ENCODE measurements at regions not wholly inside any gene's neighbourhood (a gene's known extent, or its start where the extent isn't known, plus 50 kb on each side); places are given as distances from the start of the nearest gene placed in this dataset.

GRCh38 chr10:131569851-131570715 is 258.6 kb upstream of the TCERG1L start:
- Histone ChIP-seq H3K4me2 (no peak overlapping the region), H3K79me2 (no peaks in the 10 kb centered on the region), H4K20me1 (ENCODE audit: insufficient read depth, poor library complexity, severe bottlenecking) (no peaks in the 10 kb centered on the region), H3K36me3 (replicated peaks; ENCODE audit: insufficient read depth, low read depth) (no peaks in the 10 kb centered on the region), H3K27ac (no peak overlapping the region), H3K4me1 (ENCODE audit: insufficient read depth) (no peaks in the 10 kb centered on the region), H2AFZ (no peak overlapping the region), H3K9me2 (replicated peaks; ENCODE audit: insufficient read depth) (no peaks in the 10 kb centered on the region), H3K9me3 (ENCODE audit: low read depth) (no peaks in the 10 kb centered on the region), H3K27me3 (peaks cover 3% of the 10 kb centered on the region), H3K4me3 (no peak overlapping the region)
- TF ChIP-seq EZH2phosphoT487 (IDR thresholded peaks at IDR 0.05; ENCODE audit: low read depth, severe bottlenecking, unreplicated experiment) (no peak), CTCF (IDR thresholded peaks at IDR 0.05; ENCODE audit: poor library complexity) (peak; percentile 19)
- 80% methylated on average over 17 of the region's 21 CpGs for WGBS (ENCODE audit: low lambda C conversion rate, missing lambda C conversion rate)
- DNase-seq (ENCODE audit: low spot score): no peak

GRCh38 chr10:131570716-131571307 is 259.3 kb upstream of the TCERG1L start:
- Histone ChIP-seq H3K36me3 (replicated peaks; ENCODE audit: insufficient read depth, low read depth) (no peaks in the 10 kb centered on the region), H3K4me2 (no peak overlapping the region), H3K4me3 (no peak overlapping the region), H3K9me3 (ENCODE audit: low read depth) (no peaks in the 10 kb centered on the region), H3K9me2 (replicated peaks; ENCODE audit: insufficient read depth) (no peaks in the 10 kb centered on the region), H2AFZ (no peak overlapping the region), H3K27ac (no peak overlapping the region), H4K20me1 (ENCODE audit: insufficient read depth, poor library complexity, severe bottlenecking) (no peaks in the 10 kb centered on the region), H3K79me2 (no peaks in the 10 kb centered on the region), H3K27me3 (peaks cover 3% of the 10 kb centered on the region), H3K4me1 (ENCODE audit: insufficient read depth) (no peaks in the 10 kb centered on the region)
- no peak for TF ChIP-seq EZH2phosphoT487 (IDR thresholded peaks at IDR 0.05; ENCODE audit: low read depth, severe bottlenecking, unreplicated experiment)
- TF ChIP-seq CTCF (IDR thresholded peaks at IDR 0.05; ENCODE audit: poor library complexity): no peak
- no peak for TF ChIP-seq EZH2 (IDR thresholded peaks at IDR 0.05; ENCODE audit: borderline replicate concordance)
- WGBS (ENCODE audit: low lambda C conversion rate, missing lambda C conversion rate): 90% methylated on average over 13 of the region's 13 CpGs
- no peak for DNase-seq (ENCODE audit: low spot score)

- WGBS (ENCODE audit: low lambda C conversion rate, missing lambda C conversion rate): 87% methylated on average over 11 of the region's 11 CpGs
- no peak for TF ChIP-seq EZH2 (IDR thresholded peaks at IDR 0.05; ENCODE audit: borderline replicate concordance)
Observed at GRCh38 chr10:131571346-131571745, 259.8 kb upstream of the TCERG1L start.

GRCh38 chr10:131571865-131572264 is 260.3 kb upstream of the TCERG1L start:
- H4K20me1 ChIP-seq (ENCODE audit: insufficient read depth, poor library complexity, severe bottlenecking): no peaks in the 10 kb centered on the region
- DNase-seq (ENCODE audit: low spot score): no peak
- peaks cover 3% of the 10 kb centered on the region for H3K27me3 ChIP-seq
- H3K27ac ChIP-seq: no peak overlapping the region
- H3K4me3 ChIP-seq: no peak overlapping the region
- H3K9me2 ChIP-seq (replicated peaks; ENCODE audit: insufficient read depth): no peaks in the 10 kb centered on the region
- no peaks in the 10 kb centered on the region for H3K36me3 ChIP-seq (replicated peaks; ENCODE audit: insufficient read depth, low read depth)
- H2AFZ ChIP-seq: no peak overlapping the region
- no peaks in the 10 kb centered on the region for H3K9me3 ChIP-seq (ENCODE audit: low read depth)
- H3K79me2 ChIP-seq: no peaks in the 10 kb centered on the region
- no peaks in the 10 kb centered on the region for H3K4me1 ChIP-seq (ENCODE audit: insufficient read depth)
- WGBS (ENCODE audit: low lambda C conversion rate, missing lambda C conversion rate): 96% methylated on average over 8 of the region's 8 CpGs
- TF ChIP-seq EZH2 (IDR thresholded peaks at IDR 0.05; ENCODE audit: borderline replicate concordance) (no peak), CTCF (IDR thresholded peaks at IDR 0.05; ENCODE audit: poor library complexity) (no peak), EZH2phosphoT487 (IDR thresholded peaks at IDR 0.05; ENCODE audit: low read depth, severe bottlenecking, unreplicated experiment) (no peak)
- no peak overlapping the region for H3K4me2 ChIP-seq

More at GRCh38 chr10:131571346-131571745, 259.8 kb upstream of the TCERG1L start:
- Histone ChIP-seq H3K27ac (no peak overlapping the region), H2AFZ (no peak overlapping the region), H3K9me2 (replicated peaks; ENCODE audit: insufficient read depth) (no peaks in the 10 kb centered on the region), H3K36me3 (replicated peaks; ENCODE audit: insufficient read depth, low read depth) (no peaks in the 10 kb centered on the region), H3K27me3 (peaks cover 3% of the 10 kb centered on the region), H3K9me3 (ENCODE audit: low read depth) (no peaks in the 10 kb centered on the region), H3K4me2 (no peak overlapping the region), H3K79me2 (no peaks in the 10 kb centered on the region), H3K4me1 (ENCODE audit: insufficient read depth) (no peaks in the 10 kb centered on the region), H4K20me1 (ENCODE audit: insufficient read depth, poor library complexity, severe bottlenecking) (no peaks in the 10 kb centered on the region), H3K4me3 (no peak overlapping the region)
- no peak for DNase-seq (ENCODE audit: low spot score)
